Inflammatory macrophage treated with lipopolysaccharide for 4 hours (primary cell): ENCODE measurements at regions not wholly inside any gene's neighbourhood (a gene's known extent, or its start where the extent isn't known, plus 50 kb on each side); places are given as distances from the start of the nearest gene placed in this dataset.

Experiments used
- DNase-seq: peaks from one replicate; pipeline ENCODE4 v3.0.0-alpha.2; 2020

- DNase-seq: no peak
Observed at GRCh38 chr13:47610687-47611086, 390.4 kb downstream of the SUCLA2 start.

- no peak for DNase-seq
Observed at GRCh38 chr13:47603365-47603764, 397.7 kb downstream of the SUCLA2 start.

- DNase-seq: peak; percentile 1
Observed at GRCh38 chr13:47598340-47598911, 402.6 kb downstream of the SUCLA2 start.

- peak; percentile 13 for DNase-seq
Observed at GRCh38 chr13:47594833-47595232, 406.2 kb downstream of the SUCLA2 start.

GRCh38 chr13:47592256-47592655 is 408.8 kb downstream of the SUCLA2 start:
- DNase-seq: no peak

- DNase-seq: no peak
Observed at GRCh38 chr13:47588676-47589075, 412.4 kb downstream of the SUCLA2 start.

GRCh38 chr13:47572375-47572774 is 428.7 kb downstream of the SUCLA2 start:
- no peak for DNase-seq

GRCh38 chr13:47564041-47564440 is 437.0 kb downstream of the SUCLA2 start:
- no peak for DNase-seq

- no peak for DNase-seq
Observed at GRCh38 chr13:47556703-47557102, 444.4 kb downstream of the SUCLA2 start.

GRCh38 chr13:47555235-47555634 is 445.8 kb downstream of the SUCLA2 start:
- DNase-seq: no peak

GRCh38 chr13:47553329-47553977 is 447.6 kb downstream of the SUCLA2 start:
- no peak for DNase-seq

- DNase-seq: no peak
Observed at GRCh38 chr13:47549219-47549752, 451.8 kb downstream of the SUCLA2 start.

GRCh38 chr13:47548294-47548840 is 452.7 kb downstream of the SUCLA2 start:
- no peak for DNase-seq

GRCh38 chr13:47546391-47547225 is 454.5 kb downstream of the SUCLA2 start:
- DNase-seq: no peak

GRCh38 chr13:47545201-47546024 is 455.7 kb downstream of the SUCLA2 start:
- no peak for DNase-seq

- DNase-seq: no peak
Observed at GRCh38 chr13:47539317-47539716, 461.8 kb downstream of the SUCLA2 start.

- no peak for DNase-seq
Observed at GRCh38 chr13:47523771-47524170, 477.3 kb downstream of the SUCLA2 start.

- peak; percentile 13 for DNase-seq
Observed at GRCh38 chr13:47521890-47522487, 479.1 kb downstream of the SUCLA2 start.

GRCh38 chr13:47519626-47520025 is 481.4 kb downstream of the SUCLA2 start:
- peak; percentile 19 for DNase-seq

GRCh38 chr13:47518530-47518929 is 482.5 kb downstream of the SUCLA2 start:
- no peak for DNase-seq

- DNase-seq: no peak
Observed at GRCh38 chr13:47511647-47512046, 489.4 kb downstream of the SUCLA2 start.
